ENCODE measurements at regions not wholly inside any gene's neighbourhood (a gene's known extent, or its start where the extent isn't known, plus 50 kb on each side); places are given as distances from the start of the nearest gene placed in this dataset.
"Not testable (repeated sequence)": the region's sequence is repeated elsewhere in the genome, so short reads cannot be mapped to it uniquely, and the experiment has no call there.

DNA sequence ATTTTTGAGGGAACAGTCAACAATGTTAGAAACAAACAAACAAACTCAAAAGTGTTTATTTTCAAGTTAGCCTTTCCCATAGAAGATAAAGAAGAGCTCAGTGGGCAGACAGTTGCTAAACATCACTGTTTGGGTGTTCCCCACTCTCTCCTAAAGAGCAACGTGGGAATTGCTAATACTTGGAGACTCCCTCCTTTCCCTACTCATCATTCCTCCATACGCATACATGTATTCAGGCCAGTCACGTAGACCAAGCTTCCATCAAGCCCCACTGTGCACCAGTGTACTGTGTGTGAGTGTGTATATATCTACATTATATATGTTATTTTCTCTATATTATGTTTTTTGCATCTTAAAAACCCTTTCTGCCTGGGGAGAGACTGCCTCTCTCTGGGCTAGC, 115.0 kb upstream of the EGFLAM start:
- H4K5ac ChIP-seq (ENCODE audit: low read length), result no peak overlapping the region
- WGBS (ENCODE audit: extremely low coverage, insufficient coverage, low lambda C conversion rate), result no CpG with 5 or more reads among the region's 3 CpGs

DNA sequence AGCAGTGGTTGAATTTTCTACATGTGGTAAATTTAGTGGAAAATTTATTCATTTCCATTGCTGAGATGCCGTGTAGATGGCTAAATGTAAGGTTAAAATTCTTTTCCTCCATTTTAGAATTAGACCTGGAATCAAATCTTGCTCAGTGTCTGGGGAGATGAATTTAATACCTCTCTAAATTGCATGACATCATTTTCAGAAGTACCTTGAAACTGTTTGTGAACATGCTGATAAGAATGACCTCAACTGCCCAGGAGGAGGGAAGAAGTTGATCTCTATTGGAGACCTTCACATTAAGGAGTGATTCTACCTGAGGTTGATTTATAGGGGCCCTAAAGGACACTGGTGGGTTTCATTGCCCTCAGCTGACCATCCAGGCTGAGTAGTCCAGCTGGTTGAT, 116.7 kb upstream of the EGFLAM start:
- H3K79me2 ChIP-seq (ENCODE audit: control insufficient read depth, insufficient read depth, low read length), result no peaks in the 10 kb centered on the region
- H3K36me3 ChIP-seq (ENCODE audit: control insufficient read depth, insufficient read depth, low read length), result no peaks in the 10 kb centered on the region
- no peak overlapping the region for H2BK15ac ChIP-seq (replicated peaks; ENCODE audit: low read depth)
- H3K4me1 ChIP-seq (ENCODE audit: control insufficient read depth, low read depth, low read length), result no peaks in the 10 kb centered on the region
- DNase-seq, result no peak
- H3K79me1 ChIP-seq (ENCODE audit: low read length), result no peaks in the 10 kb centered on the region
- no peak overlapping the region for H2BK5ac ChIP-seq (ENCODE audit: low read length)
- no peak overlapping the region for H4K5ac ChIP-seq (ENCODE audit: low read length)
- no peak overlapping the region for H3K18ac ChIP-seq (ENCODE audit: low read length)
- no peaks in the 10 kb centered on the region for H3K27me3 ChIP-seq (ENCODE audit: insufficient read depth, low read length, poor library complexity)
- no peak overlapping the region for H2BK120ac ChIP-seq (ENCODE audit: low read depth, low read length)
- H3K27ac ChIP-seq (ENCODE audit: low read depth, low read length), result no peak overlapping the region
- H3K4ac ChIP-seq (ENCODE audit: low read depth, low read length), result no peak overlapping the region
- no peak overlapping the region for H2AK5ac ChIP-seq (ENCODE audit: low read length)
- no peak overlapping the region for H3K56ac ChIP-seq (ENCODE audit: low read length)
- H4K8ac ChIP-seq (ENCODE audit: low read depth, low read length), result no peak overlapping the region
- no peak overlapping the region for H3K4me2 ChIP-seq (ENCODE audit: low read length)
- H3K23ac ChIP-seq (ENCODE audit: low read length), result no peak overlapping the region
- no peak overlapping the region for H3K9ac ChIP-seq (ENCODE audit: low read length)
- no CpG with 5 or more reads among the region's 1 CpG for WGBS (ENCODE audit: extremely low coverage, insufficient coverage, low lambda C conversion rate)
- no peak overlapping the region for H3K4me3 ChIP-seq (ENCODE audit: low read length)

More for the DNA sequence above, 115.0 kb upstream of the EGFLAM start:
- Histone ChIP-seq H3K18ac (ENCODE audit: low read length) (no peak overlapping the region), H3K4me2 (ENCODE audit: low read length) (no peak overlapping the region), H3K4me1 (ENCODE audit: control insufficient read depth, low read depth, low read length) (no peaks in the 10 kb centered on the region), H3K9ac (ENCODE audit: low read length) (no peak overlapping the region), H3K79me1 (ENCODE audit: low read length) (no peaks in the 10 kb centered on the region), H3K36me3 (ENCODE audit: control insufficient read depth, insufficient read depth, low read length) (no peaks in the 10 kb centered on the region), H3K27me3 (ENCODE audit: insufficient read depth, low read length, poor library complexity) (no peaks in the 10 kb centered on the region), H2BK5ac (ENCODE audit: low read length) (no peak overlapping the region), H3K56ac (ENCODE audit: low read length) (no peak overlapping the region), H2BK15ac (replicated peaks; ENCODE audit: low read depth) (no peak overlapping the region), H3K4me3 (ENCODE audit: low read length) (no peak overlapping the region), H3K27ac (ENCODE audit: low read depth, low read length) (no peak overlapping the region), H2BK120ac (ENCODE audit: low read depth, low read length) (no peak overlapping the region), H3K23ac (ENCODE audit: low read length) (no peak overlapping the region), H4K8ac (ENCODE audit: low read depth, low read length) (no peak overlapping the region), H3K4ac (ENCODE audit: low read depth, low read length) (no peak overlapping the region), H2AK5ac (ENCODE audit: low read length) (no peak overlapping the region), H3K79me2 (ENCODE audit: control insufficient read depth, insufficient read depth, low read length) (no peaks in the 10 kb centered on the region)
- DNase-seq, result no peak

DNA sequence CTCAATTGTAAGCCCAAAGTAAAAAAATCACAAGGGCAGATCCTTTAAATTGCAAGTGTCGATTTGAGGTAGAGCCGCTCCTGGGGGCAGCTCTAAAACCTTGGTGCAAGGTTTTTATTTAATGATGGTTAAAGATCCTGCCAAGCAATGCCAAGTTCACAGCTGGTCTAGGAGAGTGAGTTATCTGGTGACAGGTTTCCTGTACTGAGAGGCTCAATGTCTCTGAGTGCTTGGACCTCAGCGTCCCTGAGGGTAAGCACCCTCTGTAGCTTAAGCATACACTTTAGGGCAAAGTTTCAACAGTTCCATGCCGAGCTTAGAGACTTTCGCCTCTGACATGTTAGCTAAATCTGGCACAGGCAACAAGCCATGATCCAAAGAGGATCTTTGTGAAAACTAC, 119.8 kb upstream of the EGFLAM start:
- Histone ChIP-seq H4K5ac (ENCODE audit: low read length) (no peak overlapping the region), H2AK5ac (ENCODE audit: low read length) (no peak overlapping the region), H2BK5ac (ENCODE audit: low read length) (no peak overlapping the region), H3K27ac (ENCODE audit: low read depth, low read length) (no peak overlapping the region), H2BK120ac (ENCODE audit: low read depth, low read length) (no peak overlapping the region), H3K4me1 (ENCODE audit: control insufficient read depth, low read depth, low read length) (no peaks in the 10 kb centered on the region), H3K79me1 (ENCODE audit: low read length) (no peaks in the 10 kb centered on the region), H3K4me3 (ENCODE audit: low read length) (no peak overlapping the region), H2BK15ac (replicated peaks; ENCODE audit: low read depth) (no peak overlapping the region), H3K4ac (ENCODE audit: low read depth, low read length) (no peak overlapping the region), H4K8ac (ENCODE audit: low read depth, low read length) (no peak overlapping the region), H3K36me3 (ENCODE audit: control insufficient read depth, insufficient read depth, low read length) (no peaks in the 10 kb centered on the region), H3K23ac (ENCODE audit: low read length) (no peak overlapping the region), H3K4me2 (ENCODE audit: low read length) (no peak overlapping the region), H3K18ac (ENCODE audit: low read length) (no peak overlapping the region), H3K79me2 (ENCODE audit: control insufficient read depth, insufficient read depth, low read length) (no peaks in the 10 kb centered on the region), H3K9ac (ENCODE audit: low read length) (no peak overlapping the region), H3K27me3 (ENCODE audit: insufficient read depth, low read length, poor library complexity) (no peaks in the 10 kb centered on the region), H3K56ac (ENCODE audit: low read length) (no peak overlapping the region)
- DNase-seq, result no peak
- no CpG with 5 or more reads among the region's 5 CpGs for WGBS (ENCODE audit: extremely low coverage, insufficient coverage, low lambda C conversion rate)

DNA sequence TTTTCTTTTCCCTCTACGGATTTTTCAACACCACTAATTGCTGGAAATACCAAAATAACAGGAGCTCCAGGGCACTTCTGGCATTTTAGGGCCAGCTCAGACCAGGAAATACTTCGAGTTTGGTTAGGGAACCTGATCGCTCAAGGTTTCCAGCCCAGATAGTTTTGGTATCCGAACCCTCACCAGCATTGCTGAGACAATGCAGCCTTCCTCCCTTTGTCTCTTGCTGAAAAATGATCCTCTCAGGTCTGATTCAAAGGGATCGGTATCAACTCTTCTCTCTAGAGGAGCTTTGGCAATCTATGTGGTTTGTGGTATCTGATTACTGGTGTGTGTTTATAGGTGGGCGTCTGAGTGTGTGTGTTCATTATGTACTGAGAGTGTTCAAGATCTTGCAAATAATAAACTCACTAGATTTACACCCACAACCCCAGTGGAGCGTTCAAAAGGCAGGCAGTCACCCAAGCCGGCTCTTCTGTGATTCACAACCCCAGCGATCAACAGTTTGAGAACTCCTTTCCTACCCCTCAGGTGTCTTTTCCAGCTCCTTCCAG, 122.8 kb upstream of the EGFLAM start:
- Histone ChIP-seq H4K8ac (ENCODE audit: low read depth, low read length) (no peak overlapping the region), H3K79me1 (ENCODE audit: low read length) (no peaks in the 10 kb centered on the region), H2BK120ac (ENCODE audit: low read depth, low read length) (no peak overlapping the region), H2BK15ac (replicated peaks; ENCODE audit: low read depth) (no peak overlapping the region), H2AK5ac (ENCODE audit: low read length) (no peak overlapping the region), H3K4me2 (ENCODE audit: low read length) (no peak overlapping the region), H3K23ac (ENCODE audit: low read length) (no peak overlapping the region), H3K4me1 (ENCODE audit: control insufficient read depth, low read depth, low read length) (no peaks in the 10 kb centered on the region), H4K5ac (ENCODE audit: low read length) (no peak overlapping the region), H3K36me3 (ENCODE audit: control insufficient read depth, insufficient read depth, low read length) (no peaks in the 10 kb centered on the region), H2BK5ac (ENCODE audit: low read length) (no peak overlapping the region), H3K18ac (ENCODE audit: low read length) (no peak overlapping the region), H3K79me2 (ENCODE audit: control insufficient read depth, insufficient read depth, low read length) (no peaks in the 10 kb centered on the region), H3K9ac (ENCODE audit: low read length) (no peak overlapping the region), H3K27ac (ENCODE audit: low read depth, low read length) (no peak overlapping the region), H3K4me3 (ENCODE audit: low read length) (no peak overlapping the region), H3K4ac (ENCODE audit: low read depth, low read length) (no peak overlapping the region), H3K56ac (ENCODE audit: low read length) (no peak overlapping the region), H3K27me3 (ENCODE audit: insufficient read depth, low read length, poor library complexity) (no peaks in the 10 kb centered on the region)
- DNase-seq, result no peak
- WGBS (ENCODE audit: extremely low coverage, insufficient coverage, low lambda C conversion rate), result no CpG with 5 or more reads among the region's 9 CpGs

DNA sequence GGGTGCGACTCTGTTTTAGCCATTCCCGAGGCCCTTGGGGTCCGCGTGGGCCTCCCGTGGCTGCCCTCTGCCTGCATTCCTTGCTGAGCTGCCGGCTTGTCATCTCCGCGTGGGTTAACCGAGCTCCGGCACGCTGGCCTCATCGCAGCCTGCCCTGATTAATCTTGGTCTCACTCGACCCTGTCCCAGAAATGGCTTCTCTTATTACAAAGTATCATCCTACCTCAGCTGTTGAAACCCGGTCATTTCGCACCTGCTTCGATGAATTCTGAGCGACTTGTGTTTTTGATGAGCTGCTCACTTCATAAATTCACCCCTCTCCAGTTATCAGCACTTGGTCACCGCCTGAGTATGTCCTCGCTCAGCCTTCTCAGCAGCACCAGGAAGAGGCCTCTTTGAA, 123.5 kb upstream of the EGFLAM start:
- no peaks in the 10 kb centered on the region for H3K4me1 ChIP-seq (ENCODE audit: control insufficient read depth, low read depth, low read length)
- H3K36me3 ChIP-seq (ENCODE audit: control insufficient read depth, insufficient read depth, low read length), result no peaks in the 10 kb centered on the region
- H3K9ac ChIP-seq (ENCODE audit: low read length), result no peak overlapping the region
- H2BK5ac ChIP-seq (ENCODE audit: low read length), result no peak overlapping the region
- no peak overlapping the region for H3K4me2 ChIP-seq (ENCODE audit: low read length)
- no peak overlapping the region for H2AK5ac ChIP-seq (ENCODE audit: low read length)
- no peak overlapping the region for H3K18ac ChIP-seq (ENCODE audit: low read length)
- H4K5ac ChIP-seq (ENCODE audit: low read length), result no peak overlapping the region
- no peak overlapping the region for H3K56ac ChIP-seq (ENCODE audit: low read length)
- DNase-seq, result no peak
- no peaks in the 10 kb centered on the region for H3K79me1 ChIP-seq (ENCODE audit: low read length)
- WGBS (ENCODE audit: extremely low coverage, insufficient coverage, low lambda C conversion rate), result no CpG with 5 or more reads among the region's 19 CpGs
- no peak overlapping the region for H4K8ac ChIP-seq (ENCODE audit: low read depth, low read length)
- no peak overlapping the region for H3K4ac ChIP-seq (ENCODE audit: low read depth, low read length)
- H3K23ac ChIP-seq (ENCODE audit: low read length), result no peak overlapping the region
- H2BK120ac ChIP-seq (ENCODE audit: low read depth, low read length), result no peak overlapping the region
- H3K79me2 ChIP-seq (ENCODE audit: control insufficient read depth, insufficient read depth, low read length), result no peaks in the 10 kb centered on the region
- no peaks in the 10 kb centered on the region for H3K27me3 ChIP-seq (ENCODE audit: insufficient read depth, low read length, poor library complexity)
- H2BK15ac ChIP-seq (replicated peaks; ENCODE audit: low read depth), result no peak overlapping the region
- no peak overlapping the region for H3K27ac ChIP-seq (ENCODE audit: low read depth, low read length)
- H3K4me3 ChIP-seq (ENCODE audit: low read length), result no peak overlapping the region

DNA sequence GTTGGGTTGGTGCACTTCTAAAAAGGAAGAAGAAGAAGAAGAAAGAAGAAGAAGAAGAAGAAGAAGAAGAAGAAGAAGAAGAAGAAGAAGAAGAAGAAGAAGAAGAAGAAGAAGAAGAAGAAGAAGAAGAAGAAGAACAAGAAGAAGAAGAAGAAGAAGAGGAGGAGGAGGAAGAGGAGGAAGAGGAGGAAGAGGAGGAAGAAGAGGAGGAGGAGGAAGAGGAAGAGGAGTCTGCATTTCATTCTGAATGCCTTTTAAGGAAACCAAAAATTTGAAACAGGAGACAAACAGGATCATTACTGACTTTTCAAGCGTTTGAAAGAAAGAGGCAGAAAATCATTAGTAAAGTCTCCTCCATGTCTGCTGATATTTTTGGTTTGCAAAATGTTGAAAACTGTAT, 124.1 kb upstream of the EGFLAM start:
- not testable (repeated sequence) for H3K18ac ChIP-seq (ENCODE audit: low read length); H4K5ac ChIP-seq (ENCODE audit: low read length); H3K9ac ChIP-seq (ENCODE audit: low read length); H2AK5ac ChIP-seq (ENCODE audit: low read length); H2BK5ac ChIP-seq (ENCODE audit: low read length); H3K56ac ChIP-seq (ENCODE audit: low read length); H3K4me3 ChIP-seq (ENCODE audit: low read length); H2BK120ac ChIP-seq (ENCODE audit: low read depth, low read length); H3K23ac ChIP-seq (ENCODE audit: low read length); H3K4me2 ChIP-seq (ENCODE audit: low read length); H3K36me3 ChIP-seq (ENCODE audit: control insufficient read depth, insufficient read depth, low read length); H3K4me1 ChIP-seq (ENCODE audit: control insufficient read depth, low read depth, low read length); H3K79me2 ChIP-seq (ENCODE audit: control insufficient read depth, insufficient read depth, low read length); H4K8ac ChIP-seq (ENCODE audit: low read depth, low read length); DNase-seq; H3K4ac ChIP-seq (ENCODE audit: low read depth, low read length); H3K79me1 ChIP-seq (ENCODE audit: low read length); H3K27me3 ChIP-seq (ENCODE audit: insufficient read depth, low read length, poor library complexity); H2BK15ac ChIP-seq (replicated peaks; ENCODE audit: low read depth); H3K27ac ChIP-seq (ENCODE audit: low read depth, low read length)
- WGBS (ENCODE audit: extremely low coverage, insufficient coverage, low lambda C conversion rate), result no CpG with 5 or more reads among the region's 1 CpG

All from mesendoderm (in vitro differentiated cells).